ENCODE measurements at regions not wholly inside any gene's neighbourhood (a gene's known extent, or its start where the extent isn't known, plus 50 kb on each side); places are given as distances from the start of the nearest gene placed in this dataset.

DNA sequence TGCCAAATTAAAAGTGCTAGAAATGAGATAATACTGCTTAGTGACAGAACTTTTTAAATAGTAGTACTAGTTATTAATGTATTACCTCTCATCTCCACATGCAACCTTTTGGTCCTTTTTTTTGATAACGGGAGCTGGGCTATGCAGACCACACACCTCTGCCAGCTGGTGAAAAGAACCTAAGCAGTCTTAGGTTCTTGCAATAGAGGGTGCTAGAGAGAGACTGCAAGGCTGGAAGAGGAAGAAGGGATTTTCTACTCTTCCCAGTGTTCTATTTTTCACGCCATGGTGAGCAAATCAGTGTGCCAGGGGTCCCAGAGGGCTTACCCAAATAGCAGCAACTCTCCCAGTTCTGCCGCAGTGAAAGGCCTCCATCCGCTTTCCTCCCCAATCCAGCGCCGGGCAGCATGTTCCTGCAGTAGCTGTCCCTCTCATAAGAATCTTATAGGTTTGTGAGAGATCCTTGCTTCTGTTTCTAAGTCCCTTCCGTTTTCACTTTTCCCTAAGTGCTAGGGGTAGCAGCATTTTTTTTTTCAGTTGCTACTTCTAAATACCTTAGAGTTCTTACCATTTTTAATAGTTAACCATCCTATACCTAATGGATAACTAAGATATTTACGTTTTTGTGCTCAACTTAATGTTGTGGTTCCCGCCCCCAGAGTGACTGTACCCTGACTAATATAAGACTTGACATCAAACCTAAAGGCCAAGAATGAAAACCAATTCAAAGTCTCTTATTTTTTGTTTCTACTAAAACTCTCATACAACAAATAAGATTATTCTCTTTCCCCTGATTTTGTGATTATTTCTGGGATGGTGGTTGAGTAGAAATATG is 69.4 kb upstream of the UBE2E3 start:
- no peak for TF ChIP-seq CTCF (IDR thresholded peaks at IDR 0.05)
- TF ChIP-seq POLR2AphosphoS5 (IDR thresholded peaks at IDR 0.05; ENCODE audit: low read depth, low read length), result no peak
- TF ChIP-seq TAF1 (IDR thresholded peaks at IDR 0.05; ENCODE audit: borderline replicate concordance, low read depth, low read length), result no peak
- TF ChIP-seq MAX (IDR thresholded peaks at IDR 0.05; ENCODE audit: low read depth), result no peak
- no peak for TF ChIP-seq FOXM1 (IDR thresholded peaks at IDR 0.05; ENCODE audit: low read depth)
- no peak for TF ChIP-seq EP300 (IDR thresholded peaks at IDR 0.05; ENCODE audit: borderline replicate concordance in 1 of 2, low read depth in 1 of 2, low read length in 1 of 2)
- TF ChIP-seq, protein P1, sequence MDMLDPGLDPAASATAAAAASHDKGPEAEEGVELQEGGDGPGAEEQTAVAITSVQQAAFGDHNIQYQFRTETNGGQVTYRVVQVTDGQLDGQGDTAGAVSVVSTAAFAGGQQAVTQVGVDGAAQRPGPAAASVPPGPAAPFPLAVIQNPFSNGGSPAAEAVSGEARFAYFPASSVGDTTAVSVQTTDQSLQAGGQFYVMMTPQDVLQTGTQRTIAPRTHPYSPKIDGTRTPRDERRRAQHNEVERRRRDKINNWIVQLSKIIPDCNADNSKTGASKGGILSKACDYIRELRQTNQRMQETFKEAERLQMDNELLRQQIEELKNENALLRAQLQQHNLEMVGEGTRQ (IDR thresholded peaks at IDR 0.05; ENCODE audit: borderline replicate concordance, low read depth, low read length), result no peak
- no peak for TF ChIP-seq GABPA (IDR thresholded peaks at IDR 0.05; ENCODE audit: low read depth)
- TF ChIP-seq, protein P2, sequence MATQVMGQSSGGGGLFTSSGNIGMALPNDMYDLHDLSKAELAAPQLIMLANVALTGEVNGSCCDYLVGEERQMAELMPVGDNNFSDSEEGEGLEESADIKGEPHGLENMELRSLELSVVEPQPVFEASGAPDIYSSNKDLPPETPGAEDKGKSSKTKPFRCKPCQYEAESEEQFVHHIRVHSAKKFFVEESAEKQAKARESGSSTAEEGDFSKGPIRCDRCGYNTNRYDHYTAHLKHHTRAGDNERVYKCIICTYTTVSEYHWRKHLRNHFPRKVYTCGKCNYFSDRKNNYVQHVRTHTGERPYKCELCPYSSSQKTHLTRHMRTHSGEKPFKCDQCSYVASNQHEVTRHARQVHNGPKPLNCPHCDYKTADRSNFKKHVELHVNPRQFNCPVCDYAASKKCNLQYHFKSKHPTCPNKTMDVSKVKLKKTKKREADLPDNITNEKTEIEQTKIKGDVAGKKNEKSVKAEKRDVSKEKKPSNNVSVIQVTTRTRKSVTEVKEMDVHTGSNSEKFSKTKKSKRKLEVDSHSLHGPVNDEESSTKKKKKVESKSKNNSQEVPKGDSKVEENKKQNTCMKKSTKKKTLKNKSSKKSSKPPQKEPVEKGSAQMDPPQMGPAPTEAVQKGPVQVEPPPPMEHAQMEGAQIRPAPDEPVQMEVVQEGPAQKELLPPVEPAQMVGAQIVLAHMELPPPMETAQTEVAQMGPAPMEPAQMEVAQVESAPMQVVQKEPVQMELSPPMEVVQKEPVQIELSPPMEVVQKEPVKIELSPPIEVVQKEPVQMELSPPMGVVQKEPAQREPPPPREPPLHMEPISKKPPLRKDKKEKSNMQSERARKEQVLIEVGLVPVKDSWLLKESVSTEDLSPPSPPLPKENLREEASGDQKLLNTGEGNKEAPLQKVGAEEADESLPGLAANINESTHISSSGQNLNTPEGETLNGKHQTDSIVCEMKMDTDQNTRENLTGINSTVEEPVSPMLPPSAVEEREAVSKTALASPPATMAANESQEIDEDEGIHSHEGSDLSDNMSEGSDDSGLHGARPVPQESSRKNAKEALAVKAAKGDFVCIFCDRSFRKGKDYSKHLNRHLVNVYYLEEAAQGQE (IDR thresholded peaks at IDR 0.05; ENCODE audit: low read depth, low read length), result no peak
- no peak for TF ChIP-seq SMC3 (IDR thresholded peaks at IDR 0.05; ENCODE audit: low read depth, low read length)
- no peak for TF ChIP-seq ZBTB33 (IDR thresholded peaks at IDR 0.05; ENCODE audit: borderline replicate concordance, low read depth)
- TF ChIP-seq MXI1 (IDR thresholded peaks at IDR 0.05; ENCODE audit: low read depth, low read length), result no peak

Measured in SK-N-SH (cell line).